ENCODE measurements at regions not wholly inside any gene's neighbourhood (a gene's known extent, or its start where the extent isn't known, plus 50 kb on each side); places are given as distances from the start of the nearest gene placed in this dataset.
"Not testable (repeated sequence)": the region's sequence is repeated elsewhere in the genome, so short reads cannot be mapped to it uniquely, and the experiment has no call there.

- TF ChIP-seq CTCF, POLR2A (IDR thresholded peaks at IDR 0.05): not testable (repeated sequence)
Observed at GRCh38 chr3:104219046-104219445, 1147.7 kb upstream of the ALCAM start.
